ENCODE measurements at regions not wholly inside any gene's neighbourhood (a gene's known extent, or its start where the extent isn't known, plus 50 kb on each side); places are given as distances from the start of the nearest gene placed in this dataset.

GRCh38 chr3:150327678-150328653, 80.1 kb upstream of the TSC22D2 start:
- TF ChIP-seq CTCF (IDR thresholded peaks at IDR 0.05; ENCODE audit: low read length): no peak
- TF ChIP-seq EZH2phosphoT487 (IDR thresholded peaks at IDR 0.05; ENCODE audit: low read length): no peak
